IMR-90 (cell line): ENCODE measurements at regions not wholly inside any gene's neighbourhood (a gene's known extent, or its start where the extent isn't known, plus 50 kb on each side); places are given as distances from the start of the nearest gene placed in this dataset.

Experiments
- ATAC-seq: fragments of 200-7000 bp; cut with Tn5 transposase; 2 replicates; pipeline ENCODE4 v1.9.1; 2020; ENCODE audit warnings: low read depth, mild to moderate bottlenecking, moderate library complexity
- BruUV-seq: library from RNA; stranded (reverse); fragments of 400-500 nt; replicated peaks from 2 replicates; lab custom pipeline; 2021; lab: Mats Ljungman, UMichigan
- CTCF ChIA-PET: fragments of 300-600 bp; formaldehyde crosslinking; extraction: SDS; loops from one replicate; lab custom pipeline; 2021; ENCODE audit warnings: antibody characterized with exemption; lab: Yijun Ruan, JAX
- POLR2A ChIA-PET: fragments of 300-600 bp; sonication (Branson Sonifier 250); formaldehyde crosslinking; loops from one replicate; lab custom pipeline; 2022; ENCODE audit warnings: antibody characterized with exemption; ENCODE audit not compliant: unreplicated experiment; lab: Charles Lee
- DNase-seq: peaks from one replicate; pipeline ENCODE4 v3.0.0; 2013
- H2AFZ ChIP-seq: replicated peaks from 2 replicates; pipeline ENCODE3; 2013; ENCODE audit warnings: low read length, mild to moderate bottlenecking; ENCODE audit not compliant: poor library complexity
- H2AK5ac ChIP-seq: 2 replicates; pipeline ENCODE4 v1.6.1; 2013; ENCODE audit warnings: low read depth, low read length, inconsistent platforms
- H2AK9ac ChIP-seq: replicated peaks from 2 replicates; pipeline ENCODE3; 2013; ENCODE audit warnings: mild to moderate bottlenecking, low read depth, low read length, moderate library complexity; ENCODE audit not compliant: poor library complexity
- H2BK120ac ChIP-seq: 2 replicates; pipeline ENCODE4 v1.6.1; 2013; ENCODE audit warnings: low read depth, low read length, inconsistent platforms
- H2BK15ac ChIP-seq: 3 replicates; pipeline ENCODE4 v1.6.1; 2013; ENCODE audit warnings: low read depth, low read length, inconsistent platforms
- H2BK20ac ChIP-seq: 2 replicates; pipeline ENCODE4 v1.6.1; 2013; ENCODE audit warnings: low read depth, mild to moderate bottlenecking, inconsistent platforms, low read length, moderate library complexity
- H2BK5ac ChIP-seq: 2 replicates; pipeline ENCODE4 v1.6.1; 2013; ENCODE audit warnings: mild to moderate bottlenecking, low read depth, low read length, inconsistent platforms; ENCODE audit not compliant: poor library complexity, severe bottlenecking
- H3K14ac ChIP-seq: replicated peaks from 2 replicates; pipeline ENCODE4 v1.6.1; 2013; ENCODE audit warnings: low read depth, low read length, inconsistent platforms
- H3K18ac ChIP-seq: 2 replicates; pipeline ENCODE4 v1.6.1; 2013; ENCODE audit warnings: low read depth, low read length, control low read depth
- H3K23ac ChIP-seq: 2 replicates; pipeline ENCODE4 v1.6.1; 2013; ENCODE audit warnings: low read depth, low read length, inconsistent platforms
- H3K27ac ChIP-seq: 2 replicates; pipeline ENCODE4 v1.5.1; 2013; ENCODE audit warnings: mild to moderate bottlenecking, control low read depth, low read length; ENCODE audit not compliant: insufficient read depth
- H3K27me3 ChIP-seq: 2 replicates; pipeline ENCODE4 v1.6.1; 2013; ENCODE audit warnings: low read length; ENCODE audit not compliant: control insufficient read depth, insufficient read depth
- H3K36me3 ChIP-seq: 2 replicates; pipeline ENCODE4 v1.6.1; 2013; ENCODE audit warnings: low read length, mixed read lengths; ENCODE audit not compliant: control insufficient read depth, insufficient read depth
- H3K4ac ChIP-seq: 2 replicates; pipeline ENCODE4 v1.6.1; 2013; ENCODE audit warnings: low read depth, low read length, inconsistent platforms
- H3K4me1 ChIP-seq: 2 replicates; pipeline ENCODE4 v1.6.1; 2013; ENCODE audit warnings: low read length, mixed read lengths; ENCODE audit not compliant: control insufficient read depth, insufficient read depth
- H3K4me2 ChIP-seq: 2 replicates; pipeline ENCODE4 v1.6.1; 2013; ENCODE audit warnings: low read depth, mild to moderate bottlenecking, control low read depth, low read length, moderate library complexity
- H3K4me3 ChIP-seq: 2 replicates; pipeline ENCODE4 v1.5.1; 2013; ENCODE audit warnings: low read depth, mild to moderate bottlenecking, control low read depth, low read length, moderate library complexity; ENCODE audit not compliant: insufficient read depth
- H3K56ac ChIP-seq: 2 replicates; pipeline ENCODE4 v1.6.1; 2013; ENCODE audit warnings: low read length, inconsistent platforms; ENCODE audit not compliant: insufficient read depth; ENCODE audit errors: extremely low read depth
- H3K79me1 ChIP-seq, 2 experiments: 2 replicates each; pipeline ENCODE4 v1.6.1; 2013; ENCODE audit warnings: low read length in 2 of 2, inconsistent platforms in 1 of 2, low read depth in 1 of 2
- H3K9ac ChIP-seq: 2 replicates; pipeline ENCODE4 v1.6.1; 2013; ENCODE audit warnings: low read depth, low read length, control low read depth
- H3K9me1 ChIP-seq: 2 replicates; pipeline ENCODE4 v1.6.1; 2013; ENCODE audit warnings: low read length, inconsistent platforms; ENCODE audit not compliant: insufficient read depth
- H3K9me3 ChIP-seq: 2 replicates; pipeline ENCODE4 v1.6.1; 2013; ENCODE audit warnings: low read length; ENCODE audit not compliant: control insufficient read depth, insufficient read depth
- H4K20me1 ChIP-seq: 2 replicates; pipeline ENCODE4 v1.6.1; 2013; ENCODE audit warnings: low read length, inconsistent platforms; ENCODE audit not compliant: insufficient read depth
- H4K5ac ChIP-seq: 2 replicates; pipeline ENCODE4 v1.6.1; 2013; ENCODE audit warnings: mild to moderate bottlenecking, low read depth, low read length, control low read depth
- H4K8ac ChIP-seq, 2 experiments: 2 replicates each; pipeline ENCODE4 v1.6.1; 2013; ENCODE audit warnings: low read depth in 2 of 2, low read length in 2 of 2, control low read depth in 1 of 2, inconsistent platforms in 1 of 2
- H4K91ac ChIP-seq: 2 replicates; pipeline ENCODE4 v1.6.1; 2013; ENCODE audit warnings: low read depth, low read length, inconsistent platforms; ENCODE audit not compliant: insufficient read depth
- BHLHE40 ChIP-seq: fragments of 150-350 bp; IDR thresholded peaks from 2 replicates; pipeline ENCODE4 v1.6.1; 2016; ENCODE audit warnings: mild to moderate bottlenecking, low read depth, low read length
- MAFK ChIP-seq: IDR thresholded peaks from 2 replicates; pipeline ENCODE4 v1.6.1; 2012; ENCODE audit warnings: low read depth, low read length, improper control_type of control experiment
- RCOR1 ChIP-seq: IDR thresholded peaks from 2 replicates; pipeline ENCODE4 v1.6.1; 2012; ENCODE audit warnings: mild to moderate bottlenecking, low read length, improper control_type of control experiment; ENCODE audit not compliant: insufficient replicate concordance
- WGBS, 2 experiments: methylation state at CpG; one replicate each; pipeline versions ENCODE4 v1.1.5 to v1.1.7; 2013; ENCODE audit warnings: missing lambda C conversion rate in 2 of 2; ENCODE audit not compliant: insufficient read length in 1 of 2; ENCODE audit errors: extremely low coverage in 2 of 2; 5-methylcytosine and 5-hydroxymethylcytosine counted together
- dilution Hi-C: fragments of 300-500 bp; cut with HindIII; formaldehyde crosslinking; loops from one replicate; pipeline ENCODE4 v1.14.3; 2018; ENCODE audit warnings: low sequenced_read_pairs; ENCODE audit not compliant: unreplicated experiment
- in situ Hi-C: fragments of 300-500 bp; cut with MboI; formaldehyde crosslinking; loops from 3 replicates; pipeline ENCODE4 v1.14.3; 2019; ENCODE audit warnings: low sequenced_read_pairs, inconsistent platforms, mixed read lengths
- intact Hi-C: fragments of 100-400 bp; cut with micrococcal nuclease; formaldehyde crosslinking; loops from 2 replicates; pipeline ENCODE4 v1.10.0; 2022

- peak overlapping the region; percentile 94; the same call in 1 of the 2 replicates for H3K18ac ChIP-seq
- H2BK20ac ChIP-seq = peak overlapping the region; percentile 93
- H3K14ac ChIP-seq = peak overlapping the region; percentile 72
- H3K4ac ChIP-seq = peak overlapping the region; percentile 89; the same call in 1 of the 2 replicates
- no peaks in the 10 kb centered on the region; the same call in 1 of the 2 replicates for H3K9me1 ChIP-seq
- H4K5ac ChIP-seq = peak overlapping the region; percentile 92; the same call in 1 of the 2 replicates
- H2AK9ac ChIP-seq = no peak overlapping the region
- no peaks in the 10 kb centered on the region for H3K27me3 ChIP-seq
- H3K4me3 ChIP-seq = no peak overlapping the region; the same call in 1 of the 2 replicates
- peak overlapping the region; percentile 94 for H2BK120ac ChIP-seq
- H3K79me1 ChIP-seq = no peaks in the 10 kb centered on the region
- peak overlapping the region; percentile 80 for H2AFZ ChIP-seq
- dilution Hi-C loops = no loop called here
- in situ Hi-C loops = no loop called here
- H2BK15ac ChIP-seq = peak overlapping the region; percentile 64; the same call in 2 of the 3 replicates
- intact Hi-C loops = no loop called here
- DNase-seq (no peak), ATAC-seq (no peak; the same call in 1 of the 2 replicates)
- H4K91ac ChIP-seq = peak overlapping the region; percentile 90; the same call in 1 of the 2 replicates
- H4K8ac ChIP-seq = peak overlapping the region; percentile 62 to 88
- H3K23ac ChIP-seq = peak overlapping the region; percentile 82
- no peak overlapping the region for H3K9ac ChIP-seq
- TF ChIP-seq MAFK (no peak), BHLHE40 (no peak), RCOR1 (no peak)
- no CpG with 5 or more reads among the region's 3 CpGs for WGBS, 2 experiments
- H2AK5ac ChIP-seq = no peak overlapping the region
- peak overlapping the region; percentile 36 for H3K56ac ChIP-seq
- ChIA-PET POLR2A (no interaction called here), CTCF (no interaction called here)
- no peaks in the 10 kb centered on the region for H4K20me1 ChIP-seq
- peak overlapping the region; percentile 82 for H2BK5ac ChIP-seq
- no peaks in the 10 kb centered on the region for H3K36me3 ChIP-seq
- peaks cover 2% of the 10 kb centered on the region; the same call in 1 of the 2 replicates for H3K4me1 ChIP-seq
- no peaks in the 10 kb centered on the region for H3K9me3 ChIP-seq
- H3K4me2 ChIP-seq = peak overlapping the region; percentile 88; the same call in 1 of the 2 replicates
- peak overlapping the region; percentile 98; the same call in 1 of the 2 replicates for H3K27ac ChIP-seq
- BruUV-seq = no TSS peak
These were observed 111.9 kb upstream of the PRNP start for GRCh38 chr20:4574356-4574690.
